ENCODE measurements at regions not wholly inside any gene's neighbourhood (a gene's known extent, or its start where the extent isn't known, plus 50 kb on each side); places are given as distances from the start of the nearest gene placed in this dataset.

- no peak overlapping the region for H3K4me2 ChIP-seq (ENCODE audit: low read length)
- H3K4me1 ChIP-seq = no peaks in the 10 kb centered on the region
- H3K36me3 ChIP-seq (ENCODE audit: control insufficient read depth, insufficient read depth, low read length) = no peaks in the 10 kb centered on the region
- no peaks in the 10 kb centered on the region for H3K79me2 ChIP-seq
- H3K9ac ChIP-seq = no peak overlapping the region
- H3K9me3 ChIP-seq (ENCODE audit: control insufficient read depth, low read length) = no peaks in the 10 kb centered on the region
- H3K27me3 ChIP-seq (ENCODE audit: control insufficient read depth, insufficient read depth, low read length) = no peaks in the 10 kb centered on the region
- no peak overlapping the region for H3K4me3 ChIP-seq (ENCODE audit: low read depth, low read length)
- H3K27ac ChIP-seq = no peak overlapping the region
- TF ChIP-seq CTCF (IDR thresholded peaks at IDR 0.05) = no peak
- H2AFZ ChIP-seq = no peak overlapping the region
These were observed 1157.4 kb upstream of the AUTS2 start for GRCh38 chr7:68440866-68441265.

DNA sequence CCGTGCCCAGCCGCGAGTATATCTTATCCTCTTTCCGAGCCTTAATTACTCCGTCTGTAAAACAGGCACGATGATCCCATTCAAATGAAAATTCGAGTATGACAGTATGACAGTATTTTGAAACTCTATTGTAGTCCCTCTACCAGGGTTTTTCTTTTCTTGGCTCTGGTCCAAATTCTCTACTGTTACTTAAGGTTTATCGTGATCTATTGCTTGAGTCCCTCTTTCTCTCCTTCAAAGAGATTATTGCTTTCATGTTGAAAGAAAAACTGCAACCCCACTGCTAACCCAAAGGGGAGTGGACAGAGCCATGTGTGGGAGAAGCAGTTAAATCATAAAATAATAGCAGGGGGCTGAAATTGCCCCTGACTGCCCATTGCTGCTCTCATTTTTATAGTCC, 1156.6 kb upstream of the AUTS2 start:
- no peaks in the 10 kb centered on the region for H3K9me3 ChIP-seq (ENCODE audit: control insufficient read depth, low read length)
- no peak overlapping the region for H3K9ac ChIP-seq
- no peaks in the 10 kb centered on the region for H3K79me2 ChIP-seq
- TF ChIP-seq CTCF (IDR thresholded peaks at IDR 0.05) = no peak
- H3K36me3 ChIP-seq (ENCODE audit: control insufficient read depth, insufficient read depth, low read length) = no peaks in the 10 kb centered on the region
- no peak overlapping the region for H3K4me3 ChIP-seq (ENCODE audit: low read depth, low read length)
- no peak overlapping the region for H2AFZ ChIP-seq
- no peaks in the 10 kb centered on the region for H3K27me3 ChIP-seq (ENCODE audit: control insufficient read depth, insufficient read depth, low read length)
- no peak overlapping the region for H3K4me2 ChIP-seq (ENCODE audit: low read length)
- H3K27ac ChIP-seq = no peak overlapping the region
- no peaks in the 10 kb centered on the region for H3K4me1 ChIP-seq

DNA sequence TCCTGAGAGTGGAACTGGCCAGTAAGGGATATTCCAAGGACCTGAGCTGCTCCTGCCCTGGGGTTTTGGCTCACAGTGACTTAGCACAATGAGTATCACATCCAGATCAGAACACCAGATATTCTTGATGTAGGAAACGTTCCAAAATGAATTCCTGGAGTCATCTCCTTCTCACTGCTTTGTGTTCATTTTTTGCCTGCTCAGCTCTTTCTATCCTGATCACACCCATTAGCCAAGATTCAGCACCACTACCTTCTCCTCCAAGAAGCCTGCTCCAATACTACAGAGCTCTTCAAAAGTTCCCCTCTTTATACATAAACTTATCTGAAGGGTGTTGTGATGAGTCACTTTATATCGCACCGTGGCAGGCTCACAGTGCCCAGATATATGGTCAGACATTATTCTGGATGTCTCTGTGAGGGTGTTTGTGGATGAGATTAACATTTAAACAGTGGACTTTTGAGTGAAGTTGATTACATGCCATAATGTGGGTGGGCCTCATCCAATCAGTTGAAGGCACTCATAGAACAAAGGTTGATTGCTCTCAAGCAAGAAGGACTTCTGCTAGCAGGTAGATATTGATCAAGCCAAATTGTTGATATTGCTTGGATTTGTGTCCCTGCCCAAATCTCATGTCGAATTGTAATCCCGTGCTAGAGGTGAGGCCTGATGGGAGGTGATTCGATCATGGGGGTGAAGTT, 1155.2 kb upstream of the AUTS2 start:
- H3K4me1 ChIP-seq = no peaks in the 10 kb centered on the region
- no peaks in the 10 kb centered on the region for H3K79me2 ChIP-seq
- no peak overlapping the region for H3K4me3 ChIP-seq (ENCODE audit: low read depth, low read length)
- H3K9me3 ChIP-seq (ENCODE audit: control insufficient read depth, low read length) = no peaks in the 10 kb centered on the region
- no peak overlapping the region for H3K27ac ChIP-seq
- H3K4me2 ChIP-seq (ENCODE audit: low read length) = peak overlapping the region; percentile 17
- no peaks in the 10 kb centered on the region for H3K36me3 ChIP-seq (ENCODE audit: control insufficient read depth, insufficient read depth, low read length)
- no peak overlapping the region for H2AFZ ChIP-seq
- TF ChIP-seq CTCF (IDR thresholded peaks at IDR 0.05) = no peak
- no peaks in the 10 kb centered on the region for H3K27me3 ChIP-seq (ENCODE audit: control insufficient read depth, insufficient read depth, low read length)
- H3K9ac ChIP-seq = no peak overlapping the region

GRCh38 chr7:68444042-68444441, 1154.2 kb upstream of the AUTS2 start:
- H3K4me2 ChIP-seq (ENCODE audit: low read length) = no peak overlapping the region
- no peak overlapping the region for H3K4me3 ChIP-seq (ENCODE audit: low read depth, low read length)
- no peak overlapping the region for H3K9ac ChIP-seq
- TF ChIP-seq CTCF (IDR thresholded peaks at IDR 0.05) = no peak
- H2AFZ ChIP-seq = no peak overlapping the region
- no peaks in the 10 kb centered on the region for H3K36me3 ChIP-seq (ENCODE audit: control insufficient read depth, insufficient read depth, low read length)
- H3K27ac ChIP-seq = no peak overlapping the region
- no peaks in the 10 kb centered on the region for H3K9me3 ChIP-seq (ENCODE audit: control insufficient read depth, low read length)
- H3K27me3 ChIP-seq (ENCODE audit: control insufficient read depth, insufficient read depth, low read length) = no peaks in the 10 kb centered on the region
- no peaks in the 10 kb centered on the region for H3K4me1 ChIP-seq
- no peaks in the 10 kb centered on the region for H3K79me2 ChIP-seq

DNA sequence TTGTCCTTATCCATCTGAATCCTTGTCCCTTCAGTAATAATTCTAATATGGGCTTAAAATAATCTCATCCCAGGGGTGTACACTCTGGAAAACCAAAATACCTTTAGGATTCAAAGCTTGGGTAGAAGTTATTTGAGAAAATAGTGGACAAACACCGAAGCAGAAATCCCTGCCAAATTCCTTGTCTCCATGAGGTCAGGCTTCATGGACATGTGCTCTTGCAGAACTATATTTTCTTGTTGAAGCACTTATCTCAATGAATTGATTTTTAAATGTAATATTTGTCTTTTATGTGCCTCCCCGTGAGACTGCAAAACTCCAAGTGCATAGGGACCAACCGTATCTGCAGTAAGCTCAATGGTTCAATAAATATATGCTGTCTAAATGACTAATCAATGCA, 1153.3 kb upstream of the AUTS2 start:
- TF ChIP-seq CTCF (IDR thresholded peaks at IDR 0.05) = no peak
- H3K36me3 ChIP-seq (ENCODE audit: control insufficient read depth, insufficient read depth, low read length) = no peaks in the 10 kb centered on the region

More for the DNA sequence above, 1153.3 kb upstream of the AUTS2 start:
- Histone ChIP-seq H2AFZ (no peak overlapping the region), H3K9me3 (ENCODE audit: control insufficient read depth, low read length) (no peaks in the 10 kb centered on the region), H3K79me2 (no peaks in the 10 kb centered on the region), H3K27me3 (ENCODE audit: control insufficient read depth, insufficient read depth, low read length) (no peaks in the 10 kb centered on the region), H3K4me1 (no peaks in the 10 kb centered on the region), H3K4me2 (ENCODE audit: low read length) (no peak overlapping the region), H3K4me3 (ENCODE audit: low read depth, low read length) (no peak overlapping the region), H3K9ac (no peak overlapping the region), H3K27ac (no peak overlapping the region)
